Hepatocyte (in vitro differentiated cells): ENCODE measurements at regions not wholly inside any gene's neighbourhood (a gene's known extent, or its start where the extent isn't known, plus 50 kb on each side); places are given as distances from the start of the nearest gene placed in this dataset.

Experiments used
- DNase-seq: peaks from one replicate; pipeline ENCODE4 v3.0.0-alpha.2; 2016; ENCODE audit warnings: low spot score
- H2AFZ ChIP-seq: fragments of 200-600 bp; sonication (generic); 2 replicates; pipeline ENCODE4 v1.6.0; 2016; ENCODE audit warnings: antibody characterized with exemption, mild to moderate bottlenecking
- H3K27ac ChIP-seq: fragments of 200-600 bp; sonication (generic); 2 replicates; pipeline ENCODE4 v1.5.1; 2016; ENCODE audit warnings: mild to moderate bottlenecking
- H3K27me3 ChIP-seq: fragments of 200-600 bp; sonication (generic); 2 replicates; pipeline ENCODE4 v1.6.1; 2016
- H3K36me3 ChIP-seq: fragments of 200-600 bp; sonication (generic); replicated peaks from 2 replicates; pipeline ENCODE4 v1.5.1; 2016; ENCODE audit warnings: low read depth; ENCODE audit not compliant: insufficient read depth
- H3K4me1 ChIP-seq: fragments of 200-600 bp; sonication (generic); 2 replicates; pipeline ENCODE4 v1.5.1; 2016; ENCODE audit warnings: mild to moderate bottlenecking, moderate library complexity; ENCODE audit not compliant: insufficient read depth
- H3K4me2 ChIP-seq: fragments of 200-600 bp; sonication (generic); 2 replicates; pipeline ENCODE4 v1.6.0; 2016
- H3K4me3 ChIP-seq: fragments of 200-600 bp; sonication (generic); 2 replicates; pipeline ENCODE4 v1.5.1; 2016; ENCODE audit warnings: mild to moderate bottlenecking
- H3K79me2 ChIP-seq: fragments of 200-600 bp; sonication (generic); 2 replicates; pipeline ENCODE4 v1.6.0; 2017; ENCODE audit warnings: mild to moderate bottlenecking
- H3K9me2 ChIP-seq: fragments of 200-600 bp; sonication (generic); replicated peaks from 2 replicates; pipeline ENCODE4 v1.6.0; 2017; ENCODE audit warnings: mild to moderate bottlenecking; ENCODE audit not compliant: insufficient read depth
- H3K9me3 ChIP-seq: fragments of 200-600 bp; sonication (generic); 2 replicates; pipeline ENCODE4 v1.5.1; 2016; ENCODE audit warnings: low read depth, mild to moderate bottlenecking
- H4K20me1 ChIP-seq: fragments of 200-600 bp; sonication (generic); 2 replicates; pipeline ENCODE4 v1.6.0; 2016; ENCODE audit warnings: mild to moderate bottlenecking; ENCODE audit not compliant: insufficient read depth, poor library complexity, severe bottlenecking
- EZH2 ChIP-seq: fragments of 200-600 bp; sonication (generic); IDR thresholded peaks from 2 replicates; pipeline ENCODE4 v1.6.1; 2016; ENCODE audit warnings: antibody characterized with exemption, mild to moderate bottlenecking, borderline replicate concordance
- EZH2phosphoT487 ChIP-seq: fragments of 200-600 bp; sonication (generic); IDR thresholded peaks from one replicate; pipeline ENCODE4 v1.6.1; 2018; ENCODE audit warnings: antibody characterized with exemption, mild to moderate bottlenecking, low read depth, moderate library complexity; ENCODE audit not compliant: unreplicated experiment, severe bottlenecking
- WGBS: methylation state at CpG from one replicate; pipeline ENCODE4 v1.1.6; 2016; ENCODE audit warnings: low lambda C conversion rate; ENCODE audit errors: missing lambda C conversion rate; 5-methylcytosine and 5-hydroxymethylcytosine counted together
- TF ChIP-seq, protein P1 (sequence below): fragments of 200-600 bp; sonication (generic); IDR thresholded peaks from 2 replicates; pipeline ENCODE4 v1.5.1; 2016; ENCODE audit warnings: antibody characterized with exemption, mild to moderate bottlenecking; ENCODE audit not compliant: poor library complexity

- H2AFZ ChIP-seq, result no peak overlapping the region
- TF ChIP-seq EZH2 (no peak), EZH2phosphoT487 (no peak)
- TF ChIP-seq, protein P1, sequence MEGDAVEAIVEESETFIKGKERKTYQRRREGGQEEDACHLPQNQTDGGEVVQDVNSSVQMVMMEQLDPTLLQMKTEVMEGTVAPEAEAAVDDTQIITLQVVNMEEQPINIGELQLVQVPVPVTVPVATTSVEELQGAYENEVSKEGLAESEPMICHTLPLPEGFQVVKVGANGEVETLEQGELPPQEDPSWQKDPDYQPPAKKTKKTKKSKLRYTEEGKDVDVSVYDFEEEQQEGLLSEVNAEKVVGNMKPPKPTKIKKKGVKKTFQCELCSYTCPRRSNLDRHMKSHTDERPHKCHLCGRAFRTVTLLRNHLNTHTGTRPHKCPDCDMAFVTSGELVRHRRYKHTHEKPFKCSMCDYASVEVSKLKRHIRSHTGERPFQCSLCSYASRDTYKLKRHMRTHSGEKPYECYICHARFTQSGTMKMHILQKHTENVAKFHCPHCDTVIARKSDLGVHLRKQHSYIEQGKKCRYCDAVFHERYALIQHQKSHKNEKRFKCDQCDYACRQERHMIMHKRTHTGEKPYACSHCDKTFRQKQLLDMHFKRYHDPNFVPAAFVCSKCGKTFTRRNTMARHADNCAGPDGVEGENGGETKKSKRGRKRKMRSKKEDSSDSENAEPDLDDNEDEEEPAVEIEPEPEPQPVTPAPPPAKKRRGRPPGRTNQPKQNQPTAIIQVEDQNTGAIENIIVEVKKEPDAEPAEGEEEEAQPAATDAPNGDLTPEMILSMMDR, result no peak
- H3K4me2 ChIP-seq, result no peak overlapping the region
- no peaks in the 10 kb centered on the region for H4K20me1 ChIP-seq
- no peaks in the 10 kb centered on the region for H3K36me3 ChIP-seq
- DNase-seq, result no peak
- H3K9me3 ChIP-seq, result no peaks in the 10 kb centered on the region
- no peak overlapping the region for H3K4me3 ChIP-seq
- H3K4me1 ChIP-seq, result no peaks in the 10 kb centered on the region
- H3K9me2 ChIP-seq, result no peaks in the 10 kb centered on the region
- peak overlapping the region; percentile 11 for H3K27ac ChIP-seq
- peaks cover 14% of the 10 kb centered on the region for H3K79me2 ChIP-seq
- H3K27me3 ChIP-seq, result no peaks in the 10 kb centered on the region
- WGBS, result 50% methylated on average over 10 of the region's 10 CpGs
Measured at GRCh38 chr1:198876371-198876871, 237.6 kb downstream of the PTPRC start.

GRCh38 chr1:198878566-198878965 lies 239.7 kb downstream of the PTPRC start:
- H4K20me1 ChIP-seq, result no peaks in the 10 kb centered on the region
- TF ChIP-seq EZH2, result no peak
- no peak for TF ChIP-seq EZH2phosphoT487
- TF ChIP-seq, protein P1, result no peak
- H3K27me3 ChIP-seq, result no peaks in the 10 kb centered on the region
- peaks cover 16% of the 10 kb centered on the region for H3K79me2 ChIP-seq
- H3K4me1 ChIP-seq, result no peaks in the 10 kb centered on the region
- no peaks in the 10 kb centered on the region for H3K36me3 ChIP-seq
- H3K4me2 ChIP-seq, result no peak overlapping the region
- H3K9me2 ChIP-seq, result no peaks in the 10 kb centered on the region
- no peaks in the 10 kb centered on the region for H3K9me3 ChIP-seq
- no peak overlapping the region for H3K27ac ChIP-seq
- WGBS, result 95% methylated on average over 2 of the region's 2 CpGs
- DNase-seq, result no peak
- H3K4me3 ChIP-seq, result no peak overlapping the region
- no peak overlapping the region for H2AFZ ChIP-seq

DNA sequence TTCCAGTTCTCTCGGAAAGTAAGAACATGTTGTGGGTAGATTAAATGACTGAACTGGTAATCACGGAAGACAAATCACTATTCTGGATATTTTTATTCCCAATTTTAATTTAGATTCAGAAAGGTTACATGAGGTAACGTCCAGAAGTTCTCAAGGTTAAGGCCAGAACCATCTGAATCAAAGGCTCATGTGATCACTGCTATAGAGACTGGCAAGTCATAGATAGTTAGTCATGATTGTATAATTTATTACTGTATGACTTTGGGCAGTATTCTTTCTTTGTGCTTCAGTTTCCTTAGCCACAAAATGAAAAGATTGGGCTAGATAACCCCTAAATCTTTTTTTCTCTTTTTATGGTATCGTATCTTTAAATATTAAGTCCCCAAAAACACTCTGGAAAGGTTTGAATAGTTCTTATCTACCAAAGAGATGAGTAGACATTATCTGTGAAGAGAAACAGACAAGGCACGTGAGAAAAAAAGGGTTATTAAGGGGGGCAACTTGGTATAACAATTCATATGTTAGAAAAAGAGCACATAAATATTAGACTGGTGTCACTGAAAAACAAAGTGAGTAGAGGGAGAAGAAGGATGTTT lies 241.0 kb downstream of the PTPRC start:
- 79% methylated on average over 5 of the region's 5 CpGs for WGBS

More for the DNA sequence above, 241.0 kb downstream of the PTPRC start:
- Histone ChIP-seq H3K9me2 (no peaks in the 10 kb centered on the region), H3K9me3 (no peaks in the 10 kb centered on the region), H3K4me2 (no peak overlapping the region), H2AFZ (no peak overlapping the region), H3K79me2 (peaks cover 11% of the 10 kb centered on the region), H3K27me3 (no peaks in the 10 kb centered on the region), H3K27ac (peak overlapping the region; percentile 20), H3K4me3 (no peak overlapping the region), H4K20me1 (no peaks in the 10 kb centered on the region), H3K36me3 (no peaks in the 10 kb centered on the region), H3K4me1 (no peaks in the 10 kb centered on the region)
- no peak for DNase-seq
- TF ChIP-seq, protein P1, result no peak
- no peak for TF ChIP-seq EZH2phosphoT487
- TF ChIP-seq EZH2, result no peak
